ENCODE measurements at regions not wholly inside any gene's neighbourhood (a gene's known extent, or its start where the extent isn't known, plus 50 kb on each side); places are given as distances from the start of the nearest gene placed in this dataset.

- Histone ChIP-seq H3K36me3 (replicated peaks in 1 of 2; ENCODE audit: control extremely low read depth in 1 of 2, control insufficient read depth in 1 of 2, extremely low read depth in 1 of 2, insufficient read depth in 2 of 2, low read length in 1 of 2) (no peaks in the 10 kb centered on the region), H3K79me2 (ENCODE audit: control insufficient read depth, insufficient read depth, low read length) (no peaks in the 10 kb centered on the region), H3K4me3 (ENCODE audit: control extremely low read depth in 1 of 5, extremely low read depth in 1 of 5, insufficient read depth in 1 of 5, low read depth in 2 of 5, low read length in 4 of 5) (no peak overlapping the region), H3K27ac (ENCODE audit: low read length in 2 of 2) (no peak overlapping the region), H3K9ac (ENCODE audit: low read length) (no peak overlapping the region), H3K27me3 (replicated peaks in 1 of 4; ENCODE audit: control extremely low read depth in 1 of 4, control insufficient read depth in 3 of 4, insufficient read depth in 4 of 4, low read length in 3 of 4) (peaks cover 0 to 10% (median 0%) of the 10 kb centered on the region in 4 experiments), H3K4me1 (ENCODE audit: control insufficient read depth in 2 of 2, insufficient read depth in 2 of 2, low read length in 2 of 2) (no peaks in the 10 kb centered on the region), H4K20me1 (ENCODE audit: control insufficient read depth, insufficient read depth, low read length, poor library complexity, severe bottlenecking) (no peaks in the 10 kb centered on the region), H3K9me3 (ENCODE audit: control extremely low read depth in 1 of 3, control insufficient read depth in 2 of 3, insufficient read depth in 1 of 3, low read length in 2 of 3) (peaks cover 0 to 9% (median 0%) of the 10 kb centered on the region in 3 donors), H2AFZ (ENCODE audit: insufficient read depth, low read depth, low read length, poor library complexity, severe bottlenecking) (no peak overlapping the region), H3K4me2 (replicated peaks; ENCODE audit: low read depth, low read length, poor library complexity, severe bottlenecking) (no peak overlapping the region)
- Mint-ChIP-seq H3K27me3 (peaks cover 18% of the 10 kb centered on the region), H3K4me3 (no peak overlapping the region), H3K27ac (no peak overlapping the region), H3K4me1 (no peaks in the 10 kb centered on the region), H3K9me3 (ENCODE audit: insufficient read depth) (no peaks in the 10 kb centered on the region)
- TF ChIP-seq EZH2 (IDR thresholded peaks at IDR 0.05; ENCODE audit: borderline replicate concordance, insufficient read depth, low read depth, low read length, poor library complexity, severe bottlenecking), result no peak
- no peak for TF ChIP-seq CTCF (IDR thresholded peaks at IDR 0.05)
- ChIA-PET CTCF (no interaction called here), POLR2A (no interaction called here)
- 85% methylated on average over 2 of the region's 2 CpGs for WGBS (ENCODE audit: insufficient coverage)
- intact Hi-C loops (cut with micrococcal nuclease), result no loop called here
- ATAC-seq (ENCODE audit: low read depth) (no peak), DNase-seq (no peak)
Measured at GRCh38 chr20:52251827-52252226, 60.2 kb upstream of the ZFP64 start.

GRCh38 chr20:52251136-52251700 lies 59.6 kb upstream of the ZFP64 start:
- no peaks in the 10 kb centered on the region for H3K79me2 ChIP-seq (ENCODE audit: control insufficient read depth, insufficient read depth, low read length)
- 70% methylated on average over 2 of the region's 2 CpGs for WGBS (ENCODE audit: insufficient coverage)
- Mint-ChIP-seq H3K27me3 (peaks cover 17% of the 10 kb centered on the region), H3K27ac (no peak overlapping the region), H3K4me1 (no peaks in the 10 kb centered on the region), H3K4me3 (no peak overlapping the region), H3K9me3 (ENCODE audit: insufficient read depth) (no peaks in the 10 kb centered on the region)
- no peak for ATAC-seq (ENCODE audit: low read depth)
- H3K27me3 ChIP-seq (replicated peaks in 1 of 4; ENCODE audit: control extremely low read depth in 1 of 4, control insufficient read depth in 3 of 4, insufficient read depth in 4 of 4, low read length in 3 of 4), result peaks cover 0 to 10% (median 0%) of the 10 kb centered on the region in 4 experiments
- H3K4me1 ChIP-seq (ENCODE audit: control insufficient read depth in 2 of 2, insufficient read depth in 2 of 2, low read length in 2 of 2), result no peaks in the 10 kb centered on the region
- H2AFZ ChIP-seq (ENCODE audit: insufficient read depth, low read depth, low read length, poor library complexity, severe bottlenecking), result no peak overlapping the region
- peaks cover 0 to 9% (median 0%) of the 10 kb centered on the region in 3 donors for H3K9me3 ChIP-seq (ENCODE audit: control extremely low read depth in 1 of 3, control insufficient read depth in 2 of 3, insufficient read depth in 1 of 3, low read length in 2 of 3)
- TF ChIP-seq CTCF (IDR thresholded peaks at IDR 0.05), result no peak
- no peak for TF ChIP-seq EZH2 (IDR thresholded peaks at IDR 0.05; ENCODE audit: borderline replicate concordance, insufficient read depth, low read depth, low read length, poor library complexity, severe bottlenecking)
- H3K9ac ChIP-seq (ENCODE audit: low read length), result no peak overlapping the region
- ChIA-PET POLR2A (no interaction called here), CTCF (no interaction called here)
- intact Hi-C loops (cut with micrococcal nuclease), result no loop called here
- H3K27ac ChIP-seq (ENCODE audit: low read length in 2 of 2), result no peak overlapping the region
- H4K20me1 ChIP-seq (ENCODE audit: control insufficient read depth, insufficient read depth, low read length, poor library complexity, severe bottlenecking), result no peaks in the 10 kb centered on the region
- no peaks in the 10 kb centered on the region for H3K36me3 ChIP-seq (replicated peaks in 1 of 2; ENCODE audit: control extremely low read depth in 1 of 2, control insufficient read depth in 1 of 2, extremely low read depth in 1 of 2, insufficient read depth in 2 of 2, low read length in 1 of 2)
- H3K4me3 ChIP-seq (ENCODE audit: control extremely low read depth in 1 of 5, extremely low read depth in 1 of 5, insufficient read depth in 1 of 5, low read depth in 2 of 5, low read length in 4 of 5), result no peak overlapping the region
- H3K4me2 ChIP-seq (replicated peaks; ENCODE audit: low read depth, low read length, poor library complexity, severe bottlenecking), result no peak overlapping the region
- no peak for DNase-seq
